ENCODE measurements at regions not wholly inside any gene's neighbourhood (a gene's known extent, or its start where the extent isn't known, plus 50 kb on each side); places are given as distances from the start of the nearest gene placed in this dataset.

DNA sequence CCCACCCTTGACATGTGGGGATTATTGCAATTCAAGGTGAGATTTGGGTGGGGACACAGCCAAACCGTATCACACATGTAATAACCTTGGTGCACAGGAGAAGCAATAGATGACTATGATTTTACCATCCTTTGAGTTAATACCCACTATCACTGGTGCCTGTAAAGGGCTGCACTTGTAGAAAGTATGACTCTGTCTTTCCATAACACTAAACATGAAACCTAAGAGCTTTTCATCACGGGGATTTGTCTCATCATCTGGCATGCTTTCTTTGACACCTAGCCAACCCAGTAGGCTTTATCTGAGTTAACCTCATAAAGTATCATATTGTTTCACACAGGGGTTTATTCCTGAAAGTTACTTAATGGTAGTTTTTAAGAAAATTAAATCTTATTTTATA lies 188.9 kb upstream of the TNC start:
- H3K4me3 ChIP-seq (ENCODE audit: low read length) = no peak overlapping the region
- TF ChIP-seq EZH2 (optimal IDR thresholded peaks at IDR 0.05; ENCODE audit: low read depth, low read length) = no peak
- TF ChIP-seq, protein P1, sequence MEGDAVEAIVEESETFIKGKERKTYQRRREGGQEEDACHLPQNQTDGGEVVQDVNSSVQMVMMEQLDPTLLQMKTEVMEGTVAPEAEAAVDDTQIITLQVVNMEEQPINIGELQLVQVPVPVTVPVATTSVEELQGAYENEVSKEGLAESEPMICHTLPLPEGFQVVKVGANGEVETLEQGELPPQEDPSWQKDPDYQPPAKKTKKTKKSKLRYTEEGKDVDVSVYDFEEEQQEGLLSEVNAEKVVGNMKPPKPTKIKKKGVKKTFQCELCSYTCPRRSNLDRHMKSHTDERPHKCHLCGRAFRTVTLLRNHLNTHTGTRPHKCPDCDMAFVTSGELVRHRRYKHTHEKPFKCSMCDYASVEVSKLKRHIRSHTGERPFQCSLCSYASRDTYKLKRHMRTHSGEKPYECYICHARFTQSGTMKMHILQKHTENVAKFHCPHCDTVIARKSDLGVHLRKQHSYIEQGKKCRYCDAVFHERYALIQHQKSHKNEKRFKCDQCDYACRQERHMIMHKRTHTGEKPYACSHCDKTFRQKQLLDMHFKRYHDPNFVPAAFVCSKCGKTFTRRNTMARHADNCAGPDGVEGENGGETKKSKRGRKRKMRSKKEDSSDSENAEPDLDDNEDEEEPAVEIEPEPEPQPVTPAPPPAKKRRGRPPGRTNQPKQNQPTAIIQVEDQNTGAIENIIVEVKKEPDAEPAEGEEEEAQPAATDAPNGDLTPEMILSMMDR (IDR thresholded peaks at IDR 0.05; ENCODE audit: low read length) = no peak
- no peak for TF ChIP-seq EZH2phosphoT487 (IDR thresholded peaks at IDR 0.05; ENCODE audit: low read length)

GRCh38 chr9:115313545-115313944 lies 195.6 kb upstream of the TNC start:
- no peak overlapping the region for H3K9ac ChIP-seq (ENCODE audit: low read length)
- no peak overlapping the region for H3K4me3 ChIP-seq (ENCODE audit: low read length)
- no peaks in the 10 kb centered on the region for H3K4me1 ChIP-seq (ENCODE audit: low read length)
- no peaks in the 10 kb centered on the region for H3K36me3 ChIP-seq (replicated peaks; ENCODE audit: insufficient read depth, low read length)
- DNase-seq = no peak
- no peaks in the 10 kb centered on the region for H3K79me2 ChIP-seq (ENCODE audit: low read length)
- no peaks in the 10 kb centered on the region for H3K27me3 ChIP-seq (replicated peaks; ENCODE audit: insufficient read depth, low read length)
- H3F3A ChIP-seq (ENCODE audit: insufficient read depth, low read length) = no peaks in the 10 kb centered on the region
- no peak overlapping the region for H3K4me2 ChIP-seq (ENCODE audit: low read depth, low read length)
- no peak overlapping the region for H3K27ac ChIP-seq (ENCODE audit: low read length)
- H2AFZ ChIP-seq (ENCODE audit: low read length) = no peak overlapping the region
- no peaks in the 10 kb centered on the region for H3K9me2 ChIP-seq (replicated peaks; ENCODE audit: insufficient read depth, low read length)
- no peaks in the 10 kb centered on the region for H4K20me1 ChIP-seq (ENCODE audit: insufficient read depth, low read length)
- no peaks in the 10 kb centered on the region for H3K9me3 ChIP-seq (replicated peaks; ENCODE audit: insufficient read depth, low read length)
- TF ChIP-seq EZH2phosphoT487 (IDR thresholded peaks at IDR 0.05; ENCODE audit: low read length) = no peak
- no peak for TF ChIP-seq EZH2 (optimal IDR thresholded peaks at IDR 0.05; ENCODE audit: low read depth, low read length)
- TF ChIP-seq, protein P1 (IDR thresholded peaks at IDR 0.05; ENCODE audit: low read length) = no peak

More for the DNA sequence above, 188.9 kb upstream of the TNC start:
- no peaks in the 10 kb centered on the region for H3K27me3 ChIP-seq (replicated peaks; ENCODE audit: insufficient read depth, low read length)
- no peaks in the 10 kb centered on the region for H3K79me2 ChIP-seq (ENCODE audit: low read length)
- no peak overlapping the region for H2AFZ ChIP-seq (ENCODE audit: low read length)
- H3K36me3 ChIP-seq (replicated peaks; ENCODE audit: insufficient read depth, low read length) = no peaks in the 10 kb centered on the region
- H3K9me3 ChIP-seq (replicated peaks; ENCODE audit: insufficient read depth, low read length) = no peaks in the 10 kb centered on the region
- H3K4me2 ChIP-seq (ENCODE audit: low read depth, low read length) = no peak overlapping the region
- no peak overlapping the region for H3K27ac ChIP-seq (ENCODE audit: low read length)
- H3F3A ChIP-seq (ENCODE audit: insufficient read depth, low read length) = no peaks in the 10 kb centered on the region
- DNase-seq = no peak
- no peaks in the 10 kb centered on the region for H4K20me1 ChIP-seq (ENCODE audit: insufficient read depth, low read length)
- H3K4me1 ChIP-seq (ENCODE audit: low read length) = no peaks in the 10 kb centered on the region
- H3K9me2 ChIP-seq (replicated peaks; ENCODE audit: insufficient read depth, low read length) = no peaks in the 10 kb centered on the region
- no peak overlapping the region for H3K9ac ChIP-seq (ENCODE audit: low read length)

DNA sequence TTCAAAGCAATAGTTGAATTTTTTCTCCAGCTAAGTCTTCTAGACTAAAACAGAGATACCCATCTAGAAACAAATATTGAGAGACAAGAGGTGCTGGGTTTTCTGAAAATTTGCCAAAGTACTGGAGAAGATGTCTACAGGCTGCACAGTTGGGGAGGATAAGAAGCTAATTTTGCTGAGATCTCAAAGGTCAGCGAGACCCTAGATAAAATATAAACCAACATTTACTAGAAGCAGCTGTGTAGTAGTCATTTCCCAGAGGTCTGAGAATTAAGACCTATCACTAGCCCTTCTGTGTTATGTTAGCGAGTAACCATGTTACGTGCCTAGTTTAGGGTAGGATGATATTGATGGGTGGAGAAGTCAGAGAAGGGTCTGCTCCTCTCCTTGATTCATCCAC lies 208.5 kb upstream of the TNC start:
- no peaks in the 10 kb centered on the region for H3K4me1 ChIP-seq (ENCODE audit: low read length)
- H3K4me2 ChIP-seq (ENCODE audit: low read depth, low read length) = no peak overlapping the region
- no peak for DNase-seq
- H3K9ac ChIP-seq (ENCODE audit: low read length) = no peak overlapping the region
- no peak overlapping the region for H3K27ac ChIP-seq (ENCODE audit: low read length)
- H3K4me3 ChIP-seq (ENCODE audit: low read length) = no peak overlapping the region
- no peaks in the 10 kb centered on the region for H3F3A ChIP-seq (ENCODE audit: insufficient read depth, low read length)
- H3K36me3 ChIP-seq (replicated peaks; ENCODE audit: insufficient read depth, low read length) = no peaks in the 10 kb centered on the region
- H2AFZ ChIP-seq (ENCODE audit: low read length) = no peak overlapping the region
- H3K9me3 ChIP-seq (replicated peaks; ENCODE audit: insufficient read depth, low read length) = no peaks in the 10 kb centered on the region
- H3K79me2 ChIP-seq (ENCODE audit: low read length) = no peaks in the 10 kb centered on the region
- no peaks in the 10 kb centered on the region for H3K27me3 ChIP-seq (replicated peaks; ENCODE audit: insufficient read depth, low read length)
- TF ChIP-seq, protein P1 (IDR thresholded peaks at IDR 0.05; ENCODE audit: low read length) = no peak
- TF ChIP-seq EZH2phosphoT487 (IDR thresholded peaks at IDR 0.05; ENCODE audit: low read length) (no peak), EZH2 (optimal IDR thresholded peaks at IDR 0.05; ENCODE audit: low read depth, low read length) (no peak)
- no peaks in the 10 kb centered on the region for H3K9me2 ChIP-seq (replicated peaks; ENCODE audit: insufficient read depth, low read length)
- no peaks in the 10 kb centered on the region for H4K20me1 ChIP-seq (ENCODE audit: insufficient read depth, low read length)
